ENCODE measurements at regions not wholly inside any gene's neighbourhood (a gene's known extent, or its start where the extent isn't known, plus 50 kb on each side); places are given as distances from the start of the nearest gene placed in this dataset.

- TF ChIP-seq, protein P1, sequence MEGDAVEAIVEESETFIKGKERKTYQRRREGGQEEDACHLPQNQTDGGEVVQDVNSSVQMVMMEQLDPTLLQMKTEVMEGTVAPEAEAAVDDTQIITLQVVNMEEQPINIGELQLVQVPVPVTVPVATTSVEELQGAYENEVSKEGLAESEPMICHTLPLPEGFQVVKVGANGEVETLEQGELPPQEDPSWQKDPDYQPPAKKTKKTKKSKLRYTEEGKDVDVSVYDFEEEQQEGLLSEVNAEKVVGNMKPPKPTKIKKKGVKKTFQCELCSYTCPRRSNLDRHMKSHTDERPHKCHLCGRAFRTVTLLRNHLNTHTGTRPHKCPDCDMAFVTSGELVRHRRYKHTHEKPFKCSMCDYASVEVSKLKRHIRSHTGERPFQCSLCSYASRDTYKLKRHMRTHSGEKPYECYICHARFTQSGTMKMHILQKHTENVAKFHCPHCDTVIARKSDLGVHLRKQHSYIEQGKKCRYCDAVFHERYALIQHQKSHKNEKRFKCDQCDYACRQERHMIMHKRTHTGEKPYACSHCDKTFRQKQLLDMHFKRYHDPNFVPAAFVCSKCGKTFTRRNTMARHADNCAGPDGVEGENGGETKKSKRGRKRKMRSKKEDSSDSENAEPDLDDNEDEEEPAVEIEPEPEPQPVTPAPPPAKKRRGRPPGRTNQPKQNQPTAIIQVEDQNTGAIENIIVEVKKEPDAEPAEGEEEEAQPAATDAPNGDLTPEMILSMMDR (conservative IDR thresholded peaks at IDR 0.05; ENCODE audit: low read length), result no peak
- H3K4me3 ChIP-seq (ENCODE audit: low read length), result no peak overlapping the region
- DNase-seq (ENCODE audit: low read depth), result no peak
Observed at GRCh38 chr6:145555084-145555483, 180.2 kb downstream of the EPM2A start.

DNA sequence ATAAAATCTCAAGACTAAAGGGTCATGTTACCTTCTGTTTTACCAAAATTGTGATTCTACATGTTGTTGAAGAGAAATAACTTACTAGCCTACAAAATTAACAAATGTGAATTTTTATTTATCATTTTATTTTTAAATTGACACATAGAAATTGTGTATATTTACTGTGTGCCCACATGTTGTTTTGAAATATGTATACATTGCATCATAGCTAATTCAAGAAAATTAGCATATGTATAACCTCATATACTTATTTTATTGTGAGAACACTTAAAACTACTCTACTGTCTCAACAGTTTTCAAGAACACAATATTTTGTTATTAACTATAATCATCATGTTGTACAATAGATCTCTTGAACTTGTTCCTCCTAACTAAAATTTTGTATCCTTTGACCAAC, 177.8 kb downstream of the EPM2A start:
- DNase-seq (ENCODE audit: low read depth), result no peak
- TF ChIP-seq, protein P1 (conservative IDR thresholded peaks at IDR 0.05; ENCODE audit: low read length), result no peak
- H3K4me3 ChIP-seq (ENCODE audit: low read length), result no peak overlapping the region

GRCh38 chr6:145559836-145560235, 175.5 kb downstream of the EPM2A start:
- DNase-seq (ENCODE audit: low read depth), result no peak
- H3K4me3 ChIP-seq (ENCODE audit: low read length), result no peak overlapping the region

GRCh38 chr6:145561095-145562072, 173.9 kb downstream of the EPM2A start:
- TF ChIP-seq, protein P1 (conservative IDR thresholded peaks at IDR 0.05; ENCODE audit: low read length), result no peak
- no peak for DNase-seq (ENCODE audit: low read depth)
- no peak overlapping the region for H3K4me3 ChIP-seq (ENCODE audit: low read length)

More at GRCh38 chr6:145559836-145560235, 175.5 kb downstream of the EPM2A start:
- TF ChIP-seq, protein P1 (conservative IDR thresholded peaks at IDR 0.05; ENCODE audit: low read length), result no peak

DNA sequence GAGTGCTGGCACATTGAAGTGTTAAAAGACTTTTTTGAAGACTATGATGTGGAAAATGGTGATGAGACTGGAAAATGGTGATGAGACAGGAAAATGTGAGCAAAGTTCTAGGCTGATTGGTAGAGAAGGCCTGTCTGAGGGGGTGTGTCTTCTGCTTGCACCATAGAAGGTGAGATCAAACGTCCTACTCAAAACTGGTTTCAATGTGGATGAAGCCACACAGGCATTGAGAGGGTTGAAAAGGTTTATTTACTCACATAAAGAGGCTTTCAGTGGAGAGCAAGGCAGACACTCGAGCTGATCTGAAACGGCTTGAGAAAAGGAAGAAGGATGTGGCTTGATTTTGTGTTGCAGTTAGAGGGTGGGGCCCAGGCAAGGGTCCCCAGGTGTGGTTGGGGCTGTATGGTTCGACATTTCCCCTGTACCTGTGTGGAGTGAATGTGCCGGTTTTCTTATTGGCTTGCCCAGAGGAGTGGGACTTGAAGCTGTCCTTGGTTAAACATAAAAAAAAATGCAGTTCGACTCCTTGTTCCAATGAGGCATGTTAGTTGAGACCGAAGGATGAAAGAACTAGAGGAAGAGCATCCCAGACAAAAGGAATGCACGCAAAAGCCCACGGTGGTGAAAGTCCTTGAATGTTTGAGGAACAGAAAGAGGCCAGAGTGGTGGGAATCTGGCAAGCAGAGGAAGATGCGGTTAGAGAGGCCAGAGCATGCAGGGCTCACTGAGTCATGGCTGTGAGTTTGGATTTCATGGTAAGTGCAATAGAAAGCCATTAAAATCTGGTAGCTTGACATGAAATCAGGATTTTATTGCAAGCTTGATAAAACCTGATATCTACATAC, 172.3 kb downstream of the EPM2A start:
- DNase-seq (ENCODE audit: low read depth), result peak; percentile 20
- TF ChIP-seq, protein P1 (conservative IDR thresholded peaks at IDR 0.05; ENCODE audit: low read length), result no peak
- H3K4me3 ChIP-seq (ENCODE audit: low read length), result no peak overlapping the region

DNA sequence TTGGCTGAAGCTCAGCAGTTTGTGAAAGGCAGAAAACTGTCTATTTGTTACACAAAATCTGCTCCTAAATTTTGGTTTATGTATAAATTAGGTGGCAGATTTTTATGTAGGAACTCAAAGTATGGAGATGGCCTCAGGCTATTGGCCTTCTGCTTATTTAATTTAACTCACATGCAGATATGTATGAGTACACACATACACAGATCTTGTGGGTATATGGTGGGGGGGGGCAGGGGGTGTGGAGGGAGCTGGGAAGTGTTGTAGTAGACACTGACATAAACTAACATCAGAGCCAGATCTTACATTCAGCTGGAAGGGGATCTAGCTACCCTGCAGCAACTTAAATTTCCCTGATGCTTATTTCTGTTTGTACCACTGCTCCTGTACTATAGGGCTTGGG, 170.8 kb downstream of the EPM2A start:
- TF ChIP-seq, protein P1 (conservative IDR thresholded peaks at IDR 0.05; ENCODE audit: low read length), result no peak
- no peak for DNase-seq (ENCODE audit: low read depth)
- no peak overlapping the region for H3K4me3 ChIP-seq (ENCODE audit: low read length)

Data from AG10803 (cell line).